ENCODE measurements at regions not wholly inside any gene's neighbourhood (a gene's known extent, or its start where the extent isn't known, plus 50 kb on each side); places are given as distances from the start of the nearest gene placed in this dataset.
"Not testable (repeated sequence)": the region's sequence is repeated elsewhere in the genome, so short reads cannot be mapped to it uniquely, and the experiment has no call there.

GRCh38 chr2:194917519-194917918 lies 739.5 kb upstream of the SLC39A10 start:
- DNase-seq = no peak

DNA sequence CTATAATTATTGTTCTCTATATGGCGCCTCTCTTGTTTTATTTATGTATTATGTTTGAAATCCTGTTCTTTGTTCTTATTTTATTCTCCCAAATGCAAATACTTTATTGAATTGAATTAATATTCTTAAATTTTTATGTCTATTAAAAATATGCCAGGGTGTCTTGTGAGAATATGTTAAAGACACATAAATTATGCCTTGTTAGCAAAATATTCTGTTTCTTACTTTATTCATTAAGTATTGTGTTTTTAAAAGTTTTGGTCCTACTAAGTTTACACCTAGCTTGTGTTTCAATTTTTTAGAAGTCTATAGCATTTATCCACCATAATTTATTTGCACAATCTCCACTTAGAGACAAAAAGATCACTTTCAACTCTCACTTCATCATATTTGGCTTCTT lies 741.5 kb upstream of the SLC39A10 start:
- DNase-seq = no peak

GRCh38 chr2:194907569-194907968 lies 749.5 kb upstream of the SLC39A10 start:
- no peak for DNase-seq

GRCh38 chr2:194896871-194897270 lies 760.2 kb upstream of the SLC39A10 start:
- DNase-seq = no peak

DNA sequence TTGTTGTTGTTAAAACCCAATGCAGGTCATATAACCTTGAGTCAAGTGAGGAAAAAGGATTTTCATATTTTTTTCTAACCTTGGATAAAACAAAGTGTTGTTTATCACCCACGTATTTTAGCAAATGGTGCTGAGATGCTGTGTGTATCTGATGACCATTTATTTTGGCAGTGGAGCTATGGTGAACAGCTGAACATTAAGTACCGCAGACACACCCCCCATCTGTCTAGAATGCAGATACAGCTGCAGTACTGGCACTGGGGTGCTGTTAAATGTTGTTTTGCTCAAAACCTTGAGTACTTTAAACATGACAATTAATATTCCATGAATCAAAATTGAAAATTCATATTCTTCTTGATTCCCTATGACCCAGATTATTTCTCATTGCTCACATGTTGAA lies 773.3 kb upstream of the SLC39A10 start:
- no peak for DNase-seq

DNA sequence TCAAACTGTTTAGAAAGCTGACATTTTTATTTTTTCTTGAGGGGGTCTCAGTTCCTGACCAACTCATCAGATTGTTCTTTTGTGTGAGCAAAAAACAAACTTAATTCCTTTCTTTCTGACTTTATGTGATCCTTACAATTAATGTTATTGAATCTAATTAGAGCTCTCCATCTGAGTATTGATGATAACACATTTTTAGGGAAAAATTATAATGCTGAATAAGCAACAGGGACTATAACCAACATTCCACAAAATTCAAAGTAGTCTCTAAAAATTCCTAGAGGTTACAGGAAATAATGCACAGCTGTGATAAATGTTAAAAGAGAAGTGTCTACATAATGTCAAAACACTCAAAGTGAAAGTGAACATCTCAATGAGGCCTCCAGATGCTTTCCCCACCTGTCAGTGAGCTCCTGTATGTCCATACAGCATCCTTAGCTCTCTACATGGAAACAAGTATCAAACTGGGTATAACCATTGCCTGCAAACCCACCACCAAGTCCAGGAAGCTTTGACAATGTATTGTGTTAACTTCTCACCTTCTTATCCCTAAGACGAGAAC lies 786.0 kb upstream of the SLC39A10 start:
- DNase-seq = no peak

- DNase-seq = peak; percentile 15
Observed at GRCh38 chr2:194867328-194867727, 789.7 kb upstream of the SLC39A10 start.

GRCh38 chr2:194854941-194855340 lies 802.1 kb upstream of the SLC39A10 start:
- no peak for DNase-seq

DNA sequence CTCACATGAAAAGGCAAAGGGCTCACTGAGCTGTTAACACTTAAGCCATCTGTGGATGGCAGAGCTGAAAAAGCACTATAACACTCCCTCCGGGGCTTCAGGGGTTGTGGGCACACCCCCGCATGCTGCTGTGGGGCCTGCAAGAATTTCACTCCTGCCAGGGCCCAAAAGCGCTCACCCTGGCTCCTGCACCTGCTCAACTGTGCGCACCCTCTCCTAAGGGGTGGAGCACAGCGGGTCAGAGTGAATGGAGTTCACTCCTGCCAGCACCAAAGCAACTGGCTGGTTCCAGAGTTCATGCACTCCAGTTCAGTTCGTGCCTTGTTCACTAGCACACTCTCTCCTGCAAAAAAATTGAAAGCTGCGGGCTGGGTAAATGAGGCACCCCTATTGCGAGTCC lies 814.2 kb upstream of the SLC39A10 start:
- DNase-seq = no peak

DNA sequence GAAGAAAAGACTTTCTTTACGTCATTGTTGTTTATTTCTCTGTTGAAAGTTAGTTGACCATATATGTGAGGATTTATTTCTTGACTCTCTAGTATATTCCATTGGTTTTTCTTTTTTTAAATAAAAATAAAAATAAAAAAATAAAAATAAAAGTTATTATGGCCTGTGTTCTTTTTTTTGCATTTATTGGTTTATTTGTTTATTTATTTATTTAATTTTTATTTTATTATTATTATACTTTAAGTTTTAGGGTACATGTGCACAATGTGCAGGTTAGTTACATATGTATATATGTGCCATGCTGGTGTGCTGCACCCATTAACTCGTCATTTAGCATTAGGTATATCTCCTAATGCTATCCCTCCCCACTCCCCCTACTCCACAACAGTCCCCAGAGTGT lies 822.7 kb upstream of the SLC39A10 start:
- not testable (repeated sequence) for DNase-seq

DNA sequence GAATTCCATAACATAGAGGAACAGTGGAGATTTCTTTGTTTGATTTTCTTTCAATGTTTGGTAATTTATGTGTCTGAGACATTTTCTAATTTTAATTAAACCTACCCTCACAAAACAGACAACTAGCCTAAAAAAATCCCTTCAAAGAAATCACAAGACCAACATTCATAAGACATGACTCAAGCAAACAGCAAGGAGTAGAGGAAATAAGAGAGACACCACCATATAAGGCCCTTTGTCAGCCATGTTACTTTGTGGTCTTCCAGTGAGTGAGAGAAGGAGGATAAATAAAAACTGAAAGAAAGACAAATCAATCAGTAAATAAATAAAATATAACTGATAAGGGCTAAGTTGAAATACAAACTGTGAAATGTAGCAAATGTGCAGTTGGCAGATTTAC lies 830.8 kb upstream of the SLC39A10 start:
- DNase-seq = no peak

DNA sequence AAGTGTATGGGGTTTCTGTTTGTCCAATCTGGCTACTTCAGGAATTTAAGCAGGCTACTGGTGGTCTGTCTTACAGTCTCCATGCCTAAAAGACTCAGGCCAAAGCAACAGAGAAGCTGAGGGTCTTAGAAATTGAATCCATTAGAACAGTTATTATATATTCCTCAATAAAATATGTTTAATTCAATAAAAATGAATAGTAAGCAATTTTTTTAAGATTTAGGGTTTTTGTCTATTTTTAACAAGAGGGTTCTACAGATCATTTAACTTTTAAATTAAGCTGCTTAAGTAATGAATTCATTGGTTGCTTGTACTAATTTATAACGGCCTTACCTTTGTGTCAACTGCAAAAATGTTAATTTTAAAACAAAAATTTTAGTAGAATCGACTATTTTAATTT lies 832.6 kb upstream of the SLC39A10 start:
- DNase-seq = no peak

- no peak for DNase-seq
Observed at GRCh38 chr2:194822657-194823056, 834.4 kb upstream of the SLC39A10 start.

DNA sequence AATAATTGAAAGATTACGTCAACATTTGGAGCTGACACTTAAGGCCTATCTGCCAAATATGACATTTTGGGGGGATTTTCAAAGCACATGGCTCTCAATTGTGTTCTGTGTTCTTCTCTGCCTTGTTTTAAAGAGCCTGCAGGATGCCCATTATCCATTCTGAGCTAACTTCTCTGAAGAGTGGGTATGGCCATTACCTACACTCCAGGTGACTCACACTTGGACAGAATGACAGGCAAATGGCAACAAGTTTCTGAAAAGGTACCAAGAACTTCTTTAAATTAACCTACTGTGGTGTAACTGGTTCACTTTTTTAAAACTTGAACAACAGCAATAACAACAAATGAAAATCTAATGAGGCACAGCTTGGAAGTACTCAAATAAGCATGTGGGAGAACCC lies 834.9 kb upstream of the SLC39A10 start:
- no peak for DNase-seq

GRCh38 chr2:194819367-194819766 lies 837.7 kb upstream of the SLC39A10 start:
- DNase-seq = no peak

- DNase-seq = no peak
Observed at GRCh38 chr2:194815475-194815874, 841.6 kb upstream of the SLC39A10 start.

GRCh38 chr2:194802589-194802988 lies 854.4 kb upstream of the SLC39A10 start:
- no peak for DNase-seq

- DNase-seq = not testable (repeated sequence)
Observed at GRCh38 chr2:194787071-194787470, 870.0 kb upstream of the SLC39A10 start.

GRCh38 chr2:194771394-194771793 lies 885.6 kb upstream of the SLC39A10 start:
- DNase-seq = not testable (repeated sequence)

DNA sequence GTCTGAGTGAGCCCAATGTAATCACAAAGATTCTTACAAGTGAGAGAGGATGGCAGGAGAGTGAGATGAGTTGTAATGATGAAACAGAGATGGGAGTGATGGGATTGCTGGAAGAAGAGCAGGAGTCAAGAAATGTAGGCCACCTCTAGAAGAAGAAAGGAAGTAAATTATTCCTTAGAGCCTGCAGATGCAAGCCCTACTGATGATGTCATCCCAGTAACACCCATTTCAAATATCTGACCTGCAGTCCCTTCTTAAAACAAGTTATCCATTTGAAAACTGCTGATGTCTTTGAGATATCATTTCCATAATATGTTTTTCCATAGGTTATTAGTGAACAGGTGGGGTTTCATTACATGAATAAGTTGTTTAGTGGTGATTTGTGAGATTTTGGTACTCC lies 888.0 kb upstream of the SLC39A10 start:
- no peak for DNase-seq

GRCh38 chr2:194765723-194766122 lies 891.3 kb upstream of the SLC39A10 start:
- no peak for DNase-seq

DNA sequence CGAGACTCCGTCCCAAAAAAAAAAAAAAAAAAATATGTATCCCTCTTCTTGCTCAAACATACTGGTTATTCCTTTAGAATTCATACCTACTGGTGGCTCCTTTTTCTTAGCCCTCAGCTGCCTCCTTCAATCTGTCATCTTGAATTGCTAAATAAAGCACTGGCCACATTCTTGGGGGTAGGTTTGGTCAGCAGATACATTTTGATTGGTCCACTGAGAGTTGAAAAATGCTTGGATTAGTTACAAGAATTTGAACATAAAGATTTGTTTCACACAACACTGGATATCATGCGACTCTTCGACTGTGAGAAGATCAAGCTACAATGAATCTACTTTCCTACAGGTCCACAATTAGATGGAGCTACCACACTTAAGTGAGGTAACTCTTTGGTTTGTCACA lies 906.1 kb upstream of the SLC39A10 start:
- DNase-seq = no peak

- DNase-seq = no peak
Observed at GRCh38 chr2:194745557-194746146, 911.4 kb upstream of the SLC39A10 start.

DNA sequence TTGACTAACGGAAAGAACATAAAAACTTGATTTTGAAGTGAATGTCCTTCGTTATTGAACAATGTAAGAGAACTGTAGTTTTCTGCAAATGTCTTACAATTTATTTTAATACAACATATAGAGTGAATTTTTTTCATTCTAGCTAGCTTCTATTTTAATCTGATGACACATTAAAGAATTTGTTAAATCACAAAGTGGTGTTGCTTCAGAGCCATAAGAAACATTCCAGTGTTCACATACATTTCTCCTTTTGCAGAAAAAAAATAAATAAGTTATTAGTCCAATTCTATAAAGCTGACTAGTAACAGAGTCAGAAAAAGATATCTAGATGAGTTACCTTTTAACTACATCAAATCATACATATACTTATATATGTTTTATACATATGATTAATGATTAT lies 914.3 kb upstream of the SLC39A10 start:
- DNase-seq = no peak

GRCh38 chr2:194739217-194739616 lies 917.8 kb upstream of the SLC39A10 start:
- DNase-seq = no peak

Measured in activated CD4-positive, alpha-beta T cell treated with anti-CD3 and anti-CD28 coated beads, Interleukin-2, Interleukin-6, amounts not matched to agents 100 ng/mL and 50 ng/mL, durations not matched to agents 16 hours and 8 hours (primary cell).